MM.1S (cell line): ENCODE measurements at regions not wholly inside any gene's neighbourhood (a gene's known extent, or its start where the extent isn't known, plus 50 kb on each side); places are given as distances from the start of the nearest gene placed in this dataset.

ENCODE experiments used
- DNase-seq: peaks from one replicate; pipeline ENCODE4 v3.0.0-alpha.2; 2015
- H2AFZ ChIP-seq: fragments of 300-600 bp; sonication (generic); 2 replicates; pipeline ENCODE4 v1.6.0; 2016; ENCODE audit warnings: antibody characterized with exemption, low read length
- H3F3A ChIP-seq: fragments of 300-600 bp; sonication (generic); 2 replicates; pipeline ENCODE4 v1.6.1; 2016; ENCODE audit warnings: mild to moderate bottlenecking, antibody characterized with exemption, low read length, moderate library complexity, mixed read lengths; ENCODE audit not compliant: insufficient read depth
- H3K27ac ChIP-seq: fragments of 300-600 bp; sonication (generic); 2 replicates; pipeline ENCODE4 v1.5.1; 2016; ENCODE audit warnings: mild to moderate bottlenecking, low read length
- H3K27me3 ChIP-seq: fragments of 300-600 bp; sonication (generic); replicated peaks from 2 replicates; pipeline ENCODE4 v1.6.0; 2016; ENCODE audit warnings: low read length; ENCODE audit not compliant: insufficient read depth
- H3K36me3 ChIP-seq: fragments of 300-600 bp; sonication (generic); replicated peaks from 2 replicates; pipeline ENCODE4 v1.6.1; 2016; ENCODE audit warnings: mild to moderate bottlenecking, low read length, mixed read lengths; ENCODE audit not compliant: insufficient read depth
- H3K4me1 ChIP-seq: fragments of 300-600 bp; sonication (generic); 2 replicates; pipeline ENCODE4 v1.6.1; 2016; ENCODE audit warnings: low read length, mixed read lengths
- H3K4me2 ChIP-seq: fragments of 300-600 bp; sonication (generic); 2 replicates; pipeline ENCODE4 v1.6.0; 2016; ENCODE audit warnings: low read depth, low read length
- H3K4me3 ChIP-seq: fragments of 300-600 bp; sonication (generic); 2 replicates; pipeline ENCODE4 v1.5.1; 2016; ENCODE audit warnings: low read length, mixed read lengths
- H3K79me2 ChIP-seq: fragments of 300-600 bp; sonication (generic); 2 replicates; pipeline ENCODE4 v1.6.1; 2016; ENCODE audit warnings: mixed run types, low read length, mixed read lengths
- H3K9ac ChIP-seq: fragments of 300-600 bp; sonication (generic); 2 replicates; pipeline ENCODE4 v1.6.1; 2016; ENCODE audit warnings: low read length, mixed read lengths
- H3K9me2 ChIP-seq: fragments of 300-600 bp; sonication (generic); replicated peaks from 2 replicates; pipeline ENCODE4 v1.6.1; 2016; ENCODE audit warnings: mild to moderate bottlenecking, low read length, mixed read lengths; ENCODE audit not compliant: insufficient read depth
- H3K9me3 ChIP-seq: fragments of 300-600 bp; sonication (generic); replicated peaks from 2 replicates; pipeline ENCODE4 v1.6.1; 2016; ENCODE audit warnings: mild to moderate bottlenecking, low read length, mixed read lengths; ENCODE audit not compliant: insufficient read depth
- H4K20me1 ChIP-seq: fragments of 300-600 bp; sonication (generic); 2 replicates; pipeline ENCODE4 v1.6.1; 2016; ENCODE audit warnings: mild to moderate bottlenecking, low read length, moderate library complexity, mixed read lengths; ENCODE audit not compliant: insufficient read depth
- EZH2 ChIP-seq: fragments of 300-600 bp; sonication (generic); optimal IDR thresholded peaks from 2 replicates; pipeline ENCODE3; 2017; ENCODE audit warnings: low read depth, mild to moderate bottlenecking, antibody characterized with exemption, low read length, mixed read lengths
- EZH2phosphoT487 ChIP-seq: fragments of 300-600 bp; sonication (generic); IDR thresholded peaks from 2 replicates; pipeline ENCODE4 v1.6.1; 2018; ENCODE audit warnings: antibody characterized with exemption, low read length
- TF ChIP-seq, protein P1 (sequence below): fragments of 300-600 bp; sonication (generic); IDR thresholded peaks from 2 replicates; pipeline ENCODE4 v1.5.1; 2016; ENCODE audit warnings: antibody characterized with exemption, low read length, mixed read lengths

DNA sequence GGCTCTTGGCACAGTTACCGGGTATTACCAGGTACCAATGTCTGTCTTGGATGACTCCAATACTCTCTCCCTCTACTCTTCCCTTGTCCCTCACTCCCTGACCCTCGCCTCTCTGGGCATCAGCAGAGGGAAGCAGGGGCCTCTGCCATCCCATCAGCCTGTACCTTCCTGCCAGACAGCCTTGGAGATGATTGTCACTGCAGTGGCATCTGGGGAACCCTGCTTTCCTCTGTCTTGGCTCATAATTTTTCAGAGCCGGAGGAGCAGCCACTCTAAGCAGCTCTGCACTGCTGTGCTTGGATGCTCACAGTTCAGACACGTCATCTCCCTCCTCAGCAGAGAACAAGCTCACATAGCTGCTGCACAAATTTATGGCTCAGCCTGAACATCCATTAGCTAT is 274.1 kb downstream of the SMARCA2 start:
- DNase-seq: no peak
- no peaks in the 10 kb centered on the region for H3K9me2 ChIP-seq
- no peak overlapping the region for H3K4me3 ChIP-seq
- no peak overlapping the region for H2AFZ ChIP-seq
- no peak overlapping the region for H3K9ac ChIP-seq
- no peaks in the 10 kb centered on the region for H3F3A ChIP-seq
- no peaks in the 10 kb centered on the region for H3K36me3 ChIP-seq
- TF ChIP-seq EZH2phosphoT487: no peak
- TF ChIP-seq, protein P1, sequence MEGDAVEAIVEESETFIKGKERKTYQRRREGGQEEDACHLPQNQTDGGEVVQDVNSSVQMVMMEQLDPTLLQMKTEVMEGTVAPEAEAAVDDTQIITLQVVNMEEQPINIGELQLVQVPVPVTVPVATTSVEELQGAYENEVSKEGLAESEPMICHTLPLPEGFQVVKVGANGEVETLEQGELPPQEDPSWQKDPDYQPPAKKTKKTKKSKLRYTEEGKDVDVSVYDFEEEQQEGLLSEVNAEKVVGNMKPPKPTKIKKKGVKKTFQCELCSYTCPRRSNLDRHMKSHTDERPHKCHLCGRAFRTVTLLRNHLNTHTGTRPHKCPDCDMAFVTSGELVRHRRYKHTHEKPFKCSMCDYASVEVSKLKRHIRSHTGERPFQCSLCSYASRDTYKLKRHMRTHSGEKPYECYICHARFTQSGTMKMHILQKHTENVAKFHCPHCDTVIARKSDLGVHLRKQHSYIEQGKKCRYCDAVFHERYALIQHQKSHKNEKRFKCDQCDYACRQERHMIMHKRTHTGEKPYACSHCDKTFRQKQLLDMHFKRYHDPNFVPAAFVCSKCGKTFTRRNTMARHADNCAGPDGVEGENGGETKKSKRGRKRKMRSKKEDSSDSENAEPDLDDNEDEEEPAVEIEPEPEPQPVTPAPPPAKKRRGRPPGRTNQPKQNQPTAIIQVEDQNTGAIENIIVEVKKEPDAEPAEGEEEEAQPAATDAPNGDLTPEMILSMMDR: no peak
- no peak for TF ChIP-seq EZH2
- H3K9me3 ChIP-seq: no peaks in the 10 kb centered on the region
- no peak overlapping the region for H3K4me2 ChIP-seq
- no peaks in the 10 kb centered on the region for H3K27me3 ChIP-seq
- H3K79me2 ChIP-seq: no peaks in the 10 kb centered on the region
- no peak overlapping the region for H3K27ac ChIP-seq
- H3K4me1 ChIP-seq: no peaks in the 10 kb centered on the region
- H4K20me1 ChIP-seq: no peaks in the 10 kb centered on the region

- Histone ChIP-seq H3K9ac (no peak overlapping the region), H3F3A (no peaks in the 10 kb centered on the region)
These were observed 275.2 kb downstream of the SMARCA2 start for GRCh38 chr9:2290382-2290781.

DNA sequence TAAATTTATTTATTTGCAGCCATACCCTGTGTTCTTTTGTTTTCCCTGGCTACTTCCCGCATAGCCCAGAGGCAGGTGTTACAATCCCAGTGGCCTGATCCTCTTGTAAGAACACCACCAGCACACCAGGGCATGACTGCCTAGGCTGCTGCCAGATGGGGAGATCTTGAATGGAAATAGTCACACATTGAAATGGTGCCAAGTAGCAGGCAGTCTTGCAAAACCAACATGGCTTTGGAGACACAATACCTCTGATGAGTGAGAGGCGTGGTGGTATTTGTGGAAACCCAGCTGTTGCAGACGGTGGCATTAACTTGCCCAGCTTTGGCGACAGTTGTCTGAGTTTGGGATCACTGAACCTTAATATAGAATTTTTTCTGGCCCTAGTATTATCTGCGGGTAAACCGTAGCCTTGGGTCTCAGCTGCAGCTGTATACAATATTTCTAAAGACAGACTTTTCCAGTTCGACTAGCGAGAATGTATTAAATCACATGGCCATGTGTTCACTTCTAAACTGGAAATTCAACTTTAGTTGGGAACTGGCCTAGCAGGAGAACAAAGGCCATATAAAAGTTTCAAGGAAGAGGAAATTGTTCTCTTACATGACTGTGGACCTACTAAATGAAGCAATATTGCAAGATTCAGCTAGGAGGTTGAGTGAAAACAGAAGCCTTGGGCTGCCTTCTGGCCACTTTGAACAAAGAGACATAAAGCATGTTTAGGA is 277.0 kb downstream of the SMARCA2 start:
- DNase-seq: no peak
- Histone ChIP-seq H3K4me3 (no peak overlapping the region), H3F3A (no peaks in the 10 kb centered on the region), H3K4me1 (no peaks in the 10 kb centered on the region), H3K27ac (no peak overlapping the region), H3K27me3 (no peaks in the 10 kb centered on the region), H4K20me1 (no peaks in the 10 kb centered on the region), H3K9me3 (no peaks in the 10 kb centered on the region), H3K9ac (no peak overlapping the region), H3K4me2 (no peak overlapping the region), H2AFZ (no peak overlapping the region), H3K36me3 (no peaks in the 10 kb centered on the region), H3K9me2 (no peaks in the 10 kb centered on the region), H3K79me2 (no peaks in the 10 kb centered on the region)
- TF ChIP-seq EZH2 (no peak), EZH2phosphoT487 (no peak)
- TF ChIP-seq, protein P1: no peak

More at GRCh38 chr9:2290382-2290781, 275.2 kb downstream of the SMARCA2 start:
- H4K20me1 ChIP-seq: no peaks in the 10 kb centered on the region
- TF ChIP-seq, protein P1: no peak
- TF ChIP-seq EZH2phosphoT487 (no peak), EZH2 (no peak)
- no peaks in the 10 kb centered on the region for H3K9me2 ChIP-seq
- H3K4me2 ChIP-seq: no peak overlapping the region
- no peaks in the 10 kb centered on the region for H3K36me3 ChIP-seq
- no peak overlapping the region for H3K4me3 ChIP-seq
- no peaks in the 10 kb centered on the region for H3K27me3 ChIP-seq
- no peaks in the 10 kb centered on the region for H3K9me3 ChIP-seq
- DNase-seq: no peak
- no peak overlapping the region for H2AFZ ChIP-seq
- no peak overlapping the region for H3K27ac ChIP-seq
- no peaks in the 10 kb centered on the region for H3K4me1 ChIP-seq
- H3K79me2 ChIP-seq: no peaks in the 10 kb centered on the region
